ENCODE measurements at regions not wholly inside any gene's neighbourhood (a gene's known extent, or its start where the extent isn't known, plus 50 kb on each side); places are given as distances from the start of the nearest gene placed in this dataset.

- Histone ChIP-seq H4K20me1 (ENCODE audit: insufficient read depth) (no peaks in the 10 kb centered on the region), H3K4me1 (ENCODE audit: control insufficient read depth in 1 of 2, insufficient read depth in 2 of 2, low read length in 2 of 2) (no peaks in the 10 kb centered on the region), H3K27me3 (ENCODE audit: insufficient read depth, low read length) (peaks cover 22% of the 10 kb centered on the region), H3K27ac (ENCODE audit: low read depth, low read length) (no peak overlapping the region), H3K79me2 (ENCODE audit: insufficient read depth, low read length) (no peaks in the 10 kb centered on the region), H3K4me2 (ENCODE audit: low read length) (no peak overlapping the region), H3K4me3 (replicated peaks in 1 of 2; ENCODE audit: low read depth in 1 of 2, low read length in 2 of 2) (no peak overlapping the region), H2AFZ (ENCODE audit: low read depth, low read length, poor library complexity, severe bottlenecking) (no peak overlapping the region), H3K9me2 (ENCODE audit: insufficient read depth) (no peaks in the 10 kb centered on the region), H3K9ac (ENCODE audit: low read length) (no peak overlapping the region), H3K9me3 (ENCODE audit: control insufficient read depth in 1 of 2, insufficient read depth in 1 of 2, low read depth in 1 of 2, low read length in 2 of 2) (no peaks in the 10 kb centered on the region), H3K36me3 (ENCODE audit: control insufficient read depth in 1 of 2, insufficient read depth in 2 of 2, low read length in 2 of 2) (no peaks in the 10 kb centered on the region)
- TF ChIP-seq SP1 (IDR thresholded peaks at IDR 0.05; ENCODE audit: low read depth): no peak
- TF ChIP-seq FOSL1 (IDR thresholded peaks at IDR 0.05; ENCODE audit: low read depth): no peak
- no peak for TF ChIP-seq MAX (IDR thresholded peaks at IDR 0.05)
- no peak for TF ChIP-seq TCF7L2 (IDR thresholded peaks at IDR 0.05; ENCODE audit: borderline replicate concordance, extremely low read depth, insufficient read depth, insufficient read length)
- no peak for TF ChIP-seq CBX3 (IDR thresholded peaks at IDR 0.05; ENCODE audit: low read depth)
- TF ChIP-seq ZFX (IDR thresholded peaks at IDR 0.05): no peak
- TF ChIP-seq REST (IDR thresholded peaks at IDR 0.05; ENCODE audit: low read depth): no peak
- no peak for TF ChIP-seq SRF (IDR thresholded peaks at IDR 0.05; ENCODE audit: low read depth)
- no peak for TF ChIP-seq JUND (IDR thresholded peaks at IDR 0.05)
- TF ChIP-seq EZH2 (IDR thresholded peaks at IDR 0.05): no peak
- TF ChIP-seq SIN3A (IDR thresholded peaks at IDR 0.05; ENCODE audit: low read depth): no peak
- no peak for TF ChIP-seq ELF1 (IDR thresholded peaks at IDR 0.05; ENCODE audit: borderline replicate concordance, low read depth)
- TF ChIP-seq ZNF274 (IDR thresholded peaks at IDR 0.05; ENCODE audit: low read depth, low read length): no peak
- no peak for TF ChIP-seq POLR2A (IDR thresholded peaks at IDR 0.05; ENCODE audit: borderline replicate concordance, extremely low read depth, insufficient read depth, insufficient read length)
- TF ChIP-seq RAD21 (IDR thresholded peaks at IDR 0.05; ENCODE audit: low read depth): no peak
- TF ChIP-seq ZBTB33 (IDR thresholded peaks at IDR 0.05; ENCODE audit: extremely low read depth, insufficient replicate concordance, low read length): no peak
- TF ChIP-seq CEBPB (IDR thresholded peaks at IDR 0.05; ENCODE audit: low read depth): no peak
- TF ChIP-seq POLR2AphosphoS5 (IDR thresholded peaks at IDR 0.05; ENCODE audit: low read depth, low read length): no peak
- TF ChIP-seq EZH2phosphoT487 (IDR thresholded peaks at IDR 0.05; ENCODE audit: borderline replicate concordance): no peak
- no peak for TF ChIP-seq CTCF (IDR thresholded peaks at IDR 0.05 in 2 of 3, conservative IDR thresholded peaks at IDR 0.05 in 1 of 3; ENCODE audit: borderline replicate concordance in 1 of 3, insufficient read depth in 1 of 3, low read depth in 2 of 3, low read length in 2 of 3)
- no TSS peak for BruUV-seq (replicated peaks)
- DNase-seq (ENCODE audit: low read depth, low spot score) (no peak), ATAC-seq (no peak)
- ChIA-PET CTCF (no interaction called here), RAD21 (ENCODE audit: low non-redundant PET in 1 of 2, low total read pairs in 2 of 2, uncharacterized antibody in 2 of 2, unreplicated experiment in 2 of 2) (no interaction called here), POLR2A (no interaction called here)
- intact Hi-C loops (cut with micrococcal nuclease): no loop called here
Measured at GRCh38 chr9:1962588-1963106, 52.5 kb upstream of the SMARCA2 start.

Data from HCT116 (cell line).